Muscle of leg (tissue), 3 donors: ENCODE measurements at regions not wholly inside any gene's neighbourhood (a gene's known extent, or its start where the extent isn't known, plus 50 kb on each side); places are given as distances from the start of the nearest gene placed in this dataset.

Experiments used
- DNase-seq: peaks from one replicate; pipeline ENCODE4 v3.0.0; 2013
- H3K27ac ChIP-seq: one replicate; pipeline ENCODE4 v1.5.1; 2013; ENCODE audit warnings: mild to moderate bottlenecking, low read length, control low read depth
- H3K27me3 ChIP-seq: one replicate; pipeline ENCODE4 v1.6.1; 2013; ENCODE audit warnings: low read length; ENCODE audit not compliant: control insufficient read depth, insufficient read depth
- H3K36me3 ChIP-seq: one replicate; pipeline ENCODE4 v1.6.1; 2013; ENCODE audit warnings: low read length; ENCODE audit not compliant: control insufficient read depth, insufficient read depth
- H3K4me1 ChIP-seq: one replicate; pipeline ENCODE4 v1.6.1; 2013; ENCODE audit warnings: low read length; ENCODE audit not compliant: control insufficient read depth, insufficient read depth
- H3K4me3 ChIP-seq: one replicate; pipeline ENCODE4 v1.5.1; 2013; ENCODE audit warnings: low read length, control low read depth
- H3K9me3 ChIP-seq: replicated peaks from 2 replicates; pipeline ENCODE4 v1.6.1; 2013; ENCODE audit warnings: low read depth, low read length; ENCODE audit not compliant: control insufficient read depth
- WGBS: methylation state at CpG from one replicate; pipeline ENCODE4 v1.1.5; 2013; ENCODE audit warnings: missing lambda C conversion rate; ENCODE audit not compliant: insufficient coverage; 5-methylcytosine and 5-hydroxymethylcytosine counted together

DNA sequence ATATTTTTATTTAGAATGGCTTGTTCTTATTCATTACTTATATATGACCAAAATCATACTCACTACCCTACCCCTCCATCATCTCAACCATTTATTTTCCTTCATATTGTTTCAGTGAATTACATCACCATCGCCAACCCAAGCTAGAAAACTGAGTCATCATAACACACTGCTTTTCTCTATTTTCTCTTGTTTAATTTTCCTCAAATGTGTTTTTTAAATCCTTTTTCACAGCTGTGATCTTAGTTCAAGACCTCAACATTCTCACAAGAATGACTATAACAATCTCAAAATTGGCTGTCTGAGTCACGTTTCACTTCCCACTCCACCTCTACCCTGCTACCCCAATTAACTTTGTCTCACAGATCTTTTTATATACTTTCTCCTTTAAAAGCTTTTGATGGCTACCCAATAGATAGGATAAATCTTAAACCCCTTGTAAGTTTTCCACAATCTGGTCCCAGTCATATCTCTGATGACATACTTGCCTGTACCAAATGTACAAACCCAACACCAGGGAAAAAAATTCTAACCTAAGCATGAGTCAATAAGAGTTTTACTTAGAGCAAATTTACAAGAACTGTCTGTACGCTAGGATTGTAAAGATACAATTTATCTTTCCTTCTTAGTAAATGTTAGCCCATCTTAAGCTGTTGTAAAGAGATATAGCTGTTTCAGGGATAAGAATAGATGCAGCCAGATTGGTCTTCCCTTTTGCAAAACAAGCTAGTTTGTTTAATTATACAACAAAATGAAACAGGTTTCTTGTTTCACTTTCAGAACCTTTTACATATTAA lies 635.1 kb upstream of the SLC39A10 start:
- H3K4me1 ChIP-seq: no peaks in the 10 kb centered on the region
- H3K4me3 ChIP-seq: no peak overlapping the region
- H3K36me3 ChIP-seq: no peaks in the 10 kb centered on the region
- no peak for DNase-seq
- no peak overlapping the region for H3K27ac ChIP-seq
- WGBS: 83% methylated on average over 2 of the region's 3 CpGs
- H3K9me3 ChIP-seq: no peaks in the 10 kb centered on the region
- no peaks in the 10 kb centered on the region for H3K27me3 ChIP-seq

DNA sequence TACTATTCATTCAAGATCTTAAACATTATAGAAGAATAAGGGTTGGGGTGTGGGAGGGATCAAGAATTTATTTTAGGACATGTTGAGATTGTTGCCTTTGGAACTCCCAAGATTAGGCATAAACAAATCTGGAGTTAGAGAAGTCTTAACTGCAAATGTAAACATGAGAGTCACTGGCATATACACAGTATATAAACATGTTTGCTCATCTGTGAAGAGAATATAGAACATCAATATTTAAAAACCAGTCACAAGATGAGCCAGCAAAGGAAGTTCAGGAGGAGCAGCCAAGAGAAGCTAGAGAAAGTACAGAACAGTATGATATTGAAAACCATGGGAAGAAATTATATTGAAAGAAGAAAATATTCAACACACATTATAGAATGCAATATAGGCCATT lies 638.6 kb upstream of the SLC39A10 start:
- H3K27me3 ChIP-seq: no peaks in the 10 kb centered on the region
- H3K4me1 ChIP-seq: no peaks in the 10 kb centered on the region
- H3K4me3 ChIP-seq: no peak overlapping the region
- H3K9me3 ChIP-seq: no peaks in the 10 kb centered on the region
- no peak for DNase-seq
- H3K36me3 ChIP-seq: no peaks in the 10 kb centered on the region
- H3K27ac ChIP-seq: no peak overlapping the region

DNA sequence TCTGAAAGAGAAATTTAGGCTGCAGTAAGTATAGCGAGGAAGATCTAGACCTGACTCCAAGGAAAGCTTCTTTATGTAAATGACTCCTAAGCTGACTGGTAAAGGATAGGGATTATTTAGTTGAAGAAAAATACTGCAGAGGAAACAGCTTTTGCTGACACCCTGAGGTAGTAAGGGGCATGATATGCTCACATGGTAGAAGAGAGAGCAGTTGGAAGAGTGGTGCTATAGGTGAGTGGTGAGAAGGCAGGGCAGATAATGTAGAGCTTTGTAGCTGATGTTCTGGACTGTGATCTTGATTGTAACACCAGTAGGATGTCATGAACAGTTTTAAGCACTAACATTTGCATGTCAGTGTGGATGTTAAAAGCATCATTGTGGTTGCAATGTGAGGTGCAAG lies 639.1 kb upstream of the SLC39A10 start:
- H3K36me3 ChIP-seq: no peaks in the 10 kb centered on the region
- WGBS: no CpG with 5 or more reads among the region's 1 CpG

DNA sequence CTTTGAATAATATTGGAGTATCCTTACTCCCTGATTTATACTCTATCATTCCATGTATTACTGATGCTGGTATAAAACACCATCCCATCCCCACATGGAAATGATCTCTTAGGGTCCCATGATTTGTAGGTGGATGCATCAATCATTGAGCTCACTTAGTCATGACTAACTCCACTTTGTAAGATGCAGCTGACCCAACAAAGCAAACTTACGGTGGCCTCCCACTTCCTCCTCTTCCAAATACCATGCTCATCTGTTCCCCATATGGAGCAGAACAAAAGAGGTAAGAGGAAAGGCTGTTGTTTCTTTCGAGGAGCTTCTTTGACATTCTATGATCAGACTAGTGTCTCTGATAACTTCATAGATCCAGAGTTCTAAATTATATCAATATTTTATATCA lies 640.2 kb upstream of the SLC39A10 start:
- Histone ChIP-seq H3K4me1 (no peaks in the 10 kb centered on the region), H3K27ac (no peak overlapping the region), H3K9me3 (no peaks in the 10 kb centered on the region), H3K27me3 (no peaks in the 10 kb centered on the region), H3K36me3 (no peaks in the 10 kb centered on the region), H3K4me3 (no peak overlapping the region)
- DNase-seq: no peak
- WGBS: no CpG with 5 or more reads among the region's 2 CpGs

More for the DNA sequence above, 639.1 kb upstream of the SLC39A10 start:
- H3K9me3 ChIP-seq: no peaks in the 10 kb centered on the region
- H3K27me3 ChIP-seq: no peaks in the 10 kb centered on the region
- DNase-seq: no peak
- H3K27ac ChIP-seq: no peak overlapping the region
- H3K4me1 ChIP-seq: no peaks in the 10 kb centered on the region
- H3K4me3 ChIP-seq: no peak overlapping the region

DNA sequence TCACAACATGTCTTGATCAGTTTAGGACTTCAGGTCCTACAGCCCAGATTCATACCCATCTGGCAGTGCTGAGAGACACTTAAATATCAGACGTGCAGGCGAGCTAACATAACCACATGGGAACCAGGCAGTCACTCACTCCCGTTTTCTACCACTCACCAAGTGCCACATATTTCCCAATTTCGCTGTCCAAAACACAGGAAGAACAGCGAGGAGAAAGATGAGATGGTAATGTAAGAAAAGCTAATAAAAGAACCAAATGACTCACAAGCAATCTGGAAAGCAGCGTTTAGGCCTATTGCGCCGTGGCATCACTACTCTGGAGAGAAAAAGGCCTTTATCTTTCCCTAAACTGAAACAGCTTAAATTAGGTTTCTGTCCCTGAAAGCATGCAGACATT lies 647.8 kb upstream of the SLC39A10 start:
- H3K4me3 ChIP-seq: no peak overlapping the region
- no peaks in the 10 kb centered on the region for H3K27me3 ChIP-seq
- H3K36me3 ChIP-seq: no peaks in the 10 kb centered on the region
- DNase-seq: peak; percentile 32
- peaks cover 2% of the 10 kb centered on the region for H3K4me1 ChIP-seq
- no peaks in the 10 kb centered on the region for H3K9me3 ChIP-seq
- H3K27ac ChIP-seq: no peak overlapping the region
- WGBS: 57% methylated on average over 3 of the region's 8 CpGs

DNA sequence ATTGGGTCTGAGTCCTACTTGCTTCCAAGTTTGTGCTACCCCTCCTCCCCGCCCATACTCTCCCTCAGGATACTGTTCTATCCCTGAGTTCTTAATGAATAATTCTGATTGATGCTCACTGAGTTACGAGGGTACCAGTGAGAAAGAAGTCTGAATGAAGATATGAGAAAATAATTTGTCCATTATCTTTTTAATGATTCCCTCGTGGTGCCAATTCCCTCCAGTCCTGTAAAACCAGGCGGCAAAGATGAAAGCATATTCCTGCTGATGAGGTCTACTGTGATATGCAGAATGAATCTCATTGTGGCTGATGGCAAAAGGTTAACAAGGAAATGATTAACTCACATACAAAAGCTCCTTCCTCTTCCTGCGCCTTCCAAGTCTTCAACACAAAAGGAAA lies 650.2 kb upstream of the SLC39A10 start:
- Histone ChIP-seq H3K27me3 (no peaks in the 10 kb centered on the region), H3K9me3 (no peaks in the 10 kb centered on the region), H3K4me1 (peaks cover 3% of the 10 kb centered on the region), H3K27ac (no peak overlapping the region), H3K4me3 (no peak overlapping the region), H3K36me3 (no peaks in the 10 kb centered on the region)
- no peak for DNase-seq
- WGBS: no CpG with 5 or more reads among the region's 5 CpGs

DNA sequence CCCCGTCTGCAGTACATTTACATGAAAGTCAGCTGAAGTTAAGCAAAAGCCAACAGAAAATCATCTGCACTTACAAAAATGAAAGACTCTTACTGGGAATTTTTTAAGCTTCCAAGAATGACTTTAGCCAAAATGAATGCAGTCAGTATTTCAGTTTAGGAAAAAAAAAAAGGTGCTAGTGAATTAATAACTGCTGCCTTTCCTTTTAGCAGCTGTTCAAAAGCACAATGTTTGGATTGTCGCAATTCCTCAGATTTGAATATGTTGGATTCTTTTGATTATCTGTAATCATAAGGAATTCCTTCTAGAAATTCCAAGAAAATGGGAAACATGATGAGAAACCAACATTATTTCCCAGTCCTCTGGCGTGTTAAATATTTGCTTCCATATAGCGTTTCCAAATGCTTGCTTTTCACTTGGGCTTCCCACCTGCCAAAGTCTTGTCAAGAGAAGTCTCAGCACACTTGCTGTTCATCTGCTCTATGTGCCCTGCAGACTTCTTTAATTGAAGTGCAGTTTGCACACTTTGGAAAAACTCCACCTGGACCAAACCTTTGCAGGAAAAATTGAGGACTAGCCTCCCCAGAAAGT lies 653.0 kb upstream of the SLC39A10 start:
- Histone ChIP-seq H3K4me1 (peaks cover 3% of the 10 kb centered on the region), H3K9me3 (no peaks in the 10 kb centered on the region), H3K36me3 (no peaks in the 10 kb centered on the region), H3K4me3 (no peak overlapping the region), H3K27me3 (no peaks in the 10 kb centered on the region), H3K27ac (peak overlapping the region; percentile 39)
- peak; percentile 93 for DNase-seq
- 13% methylated on average over 2 of the region's 4 CpGs for WGBS

DNA sequence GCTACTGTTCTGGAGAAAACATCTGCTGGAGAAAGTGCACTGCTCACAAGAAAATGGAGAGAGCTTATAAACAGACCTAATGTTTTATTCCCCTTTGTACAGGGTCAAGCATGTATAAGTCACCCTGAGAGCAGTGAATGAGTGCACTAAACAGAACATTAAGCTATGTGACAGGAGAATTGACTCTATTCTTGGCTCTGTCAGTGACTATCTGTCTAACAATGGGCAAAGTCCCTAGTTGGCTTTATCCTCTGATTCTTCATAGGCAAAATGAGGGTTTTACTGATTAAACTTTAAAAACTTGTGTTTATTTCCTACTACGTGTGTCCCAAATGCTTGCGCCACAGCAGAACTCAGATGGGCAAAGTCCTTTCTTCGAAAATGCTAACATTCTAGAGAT lies 655.1 kb upstream of the SLC39A10 start:
- H3K27ac ChIP-seq: no peak overlapping the region
- H3K36me3 ChIP-seq: no peaks in the 10 kb centered on the region
- H3K4me3 ChIP-seq: no peak overlapping the region
- H3K27me3 ChIP-seq: no peaks in the 10 kb centered on the region
- DNase-seq: no peak
- H3K4me1 ChIP-seq: peaks cover 3% of the 10 kb centered on the region
- no peaks in the 10 kb centered on the region for H3K9me3 ChIP-seq
- no CpG with 5 or more reads among the region's 3 CpGs for WGBS

DNA sequence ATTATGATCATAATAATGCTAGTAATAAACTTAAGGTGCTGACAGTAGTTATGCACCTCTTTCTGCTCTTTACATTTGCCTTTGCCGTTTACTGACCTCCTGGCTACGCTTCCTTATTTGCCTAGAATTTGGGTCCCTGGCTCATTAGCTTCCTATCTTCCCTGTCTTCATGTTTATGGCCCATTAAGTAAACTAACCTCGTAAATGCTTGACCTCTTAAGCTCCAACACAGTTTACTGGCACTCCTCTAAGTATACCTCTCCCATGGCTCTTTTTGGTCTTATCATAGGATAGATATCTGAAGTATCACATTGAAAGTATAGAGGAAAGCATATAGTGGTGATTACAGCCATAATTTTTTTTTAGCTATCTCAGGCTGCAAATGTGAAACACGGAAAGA lies 657.3 kb upstream of the SLC39A10 start:
- H3K4me3 ChIP-seq: no peak overlapping the region
- no peaks in the 10 kb centered on the region for H3K36me3 ChIP-seq
- DNase-seq: no peak
- 57% methylated on average over 2 of the region's 4 CpGs for WGBS
- peaks cover 3% of the 10 kb centered on the region for H3K4me1 ChIP-seq
- H3K9me3 ChIP-seq: no peaks in the 10 kb centered on the region
- H3K27me3 ChIP-seq: no peaks in the 10 kb centered on the region
- no peak overlapping the region for H3K27ac ChIP-seq

DNA sequence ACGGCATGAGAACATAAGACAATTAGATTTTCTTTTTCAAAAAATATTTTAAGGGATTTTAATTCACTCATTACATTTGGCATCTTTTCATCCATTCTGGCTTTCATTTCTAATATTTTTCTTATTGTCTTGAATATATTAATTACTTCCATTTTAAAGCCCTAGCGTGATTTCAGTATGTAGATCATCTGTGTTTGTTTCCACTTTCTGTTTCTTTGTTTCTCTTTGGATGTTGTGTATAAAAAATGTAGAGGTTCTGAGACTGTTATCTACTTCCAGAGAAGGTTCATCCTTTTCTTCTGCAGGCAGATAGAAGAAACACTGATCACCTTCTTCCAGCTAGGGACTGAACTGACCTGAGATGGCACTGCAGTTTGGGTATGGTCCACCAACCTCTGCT lies 664.4 kb upstream of the SLC39A10 start:
- Histone ChIP-seq H3K4me3 (no peak overlapping the region), H3K9me3 (no peaks in the 10 kb centered on the region), H3K27ac (no peak overlapping the region), H3K27me3 (no peaks in the 10 kb centered on the region), H3K4me1 (peaks cover 2% of the 10 kb centered on the region), H3K36me3 (no peaks in the 10 kb centered on the region)
- WGBS: no CpG with 5 or more reads among the region's 2 CpGs
- DNase-seq: no peak
